Liver (tissue), 8 donors: ENCODE measurements at regions not wholly inside any gene's neighbourhood (a gene's known extent, or its start where the extent isn't known, plus 50 kb on each side); places are given as distances from the start of the nearest gene placed in this dataset.
A peak's percentile ranks its signal among the peaks of the same experiment; 100 is the strongest.

Experiments
- DNase-seq: peaks from one replicate; pipeline ENCODE4 v3.0.0-alpha.2; 2017; ENCODE audit warnings: low spot score
- H3K27ac ChIP-seq, 2 donors: one replicate each; pipeline ENCODE4 v1.7.0; 2013; ENCODE audit warnings: inconsistent platforms in 2 of 2, low read length in 2 of 2, control low read depth in 1 of 2, low read depth in 1 of 2, mild to moderate bottlenecking in 1 of 2
- H3K27me3 ChIP-seq, 4 donors: one replicate each; pipeline versions ENCODE4 v1.6.1 to v1.7.0; 2013; ENCODE audit warnings: low read length in 3 of 4, inconsistent platforms in 1 of 4, mild to moderate bottlenecking in 1 of 4, moderate library complexity in 1 of 4; ENCODE audit not compliant: control insufficient read depth in 4 of 4, insufficient read depth in 4 of 4
- H3K36me3 ChIP-seq, 4 donors: one replicate each; pipeline versions ENCODE4 v1.6.1 to v1.7.0; 2013; ENCODE audit warnings: low read length in 3 of 4, mild to moderate bottlenecking in 3 of 4, low read depth in 1 of 4, moderate library complexity in 1 of 4; ENCODE audit not compliant: control insufficient read depth in 4 of 4, insufficient read depth in 3 of 4
- H3K4me1 ChIP-seq, 4 donors: one replicate each; pipeline versions ENCODE4 v1.6.1 to v1.7.0; 2013; ENCODE audit warnings: low read length in 3 of 4, mild to moderate bottlenecking in 3 of 4, moderate library complexity in 1 of 4; ENCODE audit not compliant: control insufficient read depth in 4 of 4, insufficient read depth in 4 of 4
- H3K4me3 ChIP-seq, 3 donors: one replicate each; pipeline versions ENCODE4 v1.6.1 to v1.7.0; 2013; ENCODE audit warnings: low read length in 3 of 3, control low read depth in 1 of 3, low read depth in 1 of 3, mild to moderate bottlenecking in 1 of 3
- H3K9ac ChIP-seq, 2 donors: one replicate each; pipeline ENCODE4 v1.7.0; 2013; ENCODE audit warnings: low read length in 2 of 2, mild to moderate bottlenecking in 2 of 2, moderate library complexity in 2 of 2, control low read depth in 1 of 2, low read depth in 1 of 2
- H3K9me3 ChIP-seq, 4 donors: one replicate each; pipeline versions ENCODE4 v1.6.1 to v1.7.0; 2013; ENCODE audit warnings: low read length in 3 of 4; ENCODE audit not compliant: control insufficient read depth in 4 of 4
- ATF3 ChIP-seq: IDR thresholded peaks from 2 replicates; pipeline ENCODE4 v1.6.1; 2016; ENCODE audit warnings: antibody characterized with exemption
- CTCF ChIP-seq: fragments of 150-350 bp; IDR thresholded peaks from 2 replicates; pipeline ENCODE4 v1.5.1; 2017; ENCODE audit warnings: improper control_type of control experiment, low read depth, low read length; ENCODE audit not compliant: missing input control
- EGR1 ChIP-seq, 2 donors: IDR thresholded peaks; 2 replicates each; pipeline ENCODE4 v1.6.1; 2016 to 2018; ENCODE audit warnings: antibody characterized with exemption in 2 of 2, low read depth in 2 of 2
- FOXA2 ChIP-seq: IDR thresholded peaks from 2 replicates; pipeline ENCODE4 v1.6.1; 2016; ENCODE audit warnings: antibody characterized with exemption
- GABPA ChIP-seq, 2 donors: IDR thresholded peaks in 1 of 2; conservative IDR thresholded peaks in 1 of 2; 2 replicates each; pipeline ENCODE4 v1.6.1; 2016; ENCODE audit warnings: antibody characterized with exemption in 2 of 2, mild to moderate bottlenecking in 1 of 2, moderate library complexity in 1 of 2
- HNF4A ChIP-seq, 2 donors: conservative IDR thresholded peaks; 2 replicates each; pipeline ENCODE4 v1.6.1; 2016; ENCODE audit warnings: antibody characterized with exemption in 2 of 2, mild to moderate bottlenecking in 2 of 2
- HNF4G ChIP-seq: IDR thresholded peaks from 2 replicates; pipeline ENCODE4 v1.6.1; 2016; ENCODE audit warnings: antibody characterized with exemption
- JUND ChIP-seq, 2 donors: IDR thresholded peaks; 2 replicates each; pipeline ENCODE4 v1.6.1; 2016; ENCODE audit warnings: antibody characterized with exemption in 2 of 2
- NR2F2 ChIP-seq: IDR thresholded peaks from 2 replicates; pipeline ENCODE4 v1.6.1; 2016; ENCODE audit warnings: antibody characterized with exemption
- RAD21 ChIP-seq, 2 donors: IDR thresholded peaks; 2 replicates each; pipeline ENCODE4 v1.6.1; 2016; ENCODE audit warnings: antibody characterized with exemption in 2 of 2, mild to moderate bottlenecking in 2 of 2
- REST ChIP-seq: IDR thresholded peaks from 2 replicates; pipeline ENCODE4 v1.6.1; 2016; ENCODE audit warnings: antibody characterized with exemption, mild to moderate bottlenecking
- RXRA ChIP-seq, 2 donors: IDR thresholded peaks; 2 replicates each; pipeline ENCODE4 v1.6.1; 2017 to 2018; ENCODE audit warnings: antibody characterized with exemption in 2 of 2, mild to moderate bottlenecking in 1 of 2
- SP1 ChIP-seq: IDR thresholded peaks from 2 replicates; pipeline ENCODE4 v1.6.1; 2018; ENCODE audit warnings: antibody characterized with exemption, mild to moderate bottlenecking
- TAF1 ChIP-seq: conservative IDR thresholded peaks from 2 replicates; pipeline ENCODE4 v1.6.1; 2016; ENCODE audit warnings: antibody characterized with exemption, mild to moderate bottlenecking
- YY1 ChIP-seq: IDR thresholded peaks from 2 replicates; pipeline ENCODE4 v1.6.1; 2016; ENCODE audit warnings: antibody characterized with exemption, mild to moderate bottlenecking
- ZBTB33 ChIP-seq: IDR thresholded peaks from 2 replicates; pipeline ENCODE4 v1.6.1; 2016; ENCODE audit warnings: antibody characterized with exemption
- WGBS: extraction: QIAGEN DNeasy Blood & Tissue Kit; methylation state at CpG from one replicate; pipeline ENCODE4 v1.1.7; 2013; 5-methylcytosine and 5-hydroxymethylcytosine counted together
- TF ChIP-seq, protein P1 (sequence below): IDR thresholded peaks from 2 replicates; pipeline ENCODE4 v1.6.1; 2016; ENCODE audit warnings: antibody characterized with exemption
- donor health status: healthy.
- donor health status: healthy.
- donor health status: healthy.
- donor health status: healthy.
- donor health status: healthy.

GRCh38 chr10:84765086-84765485 lies 436.7 kb downstream of the CCSER2 start:
- Histone ChIP-seq H3K36me3 (no peaks in the 10 kb centered on the region), H3K4me1 (peaks cover 0 to 18% (median 4%) of the 10 kb centered on the region in 4 donors), H3K9me3 (no peaks in the 10 kb centered on the region), H3K4me3 (no peak overlapping the region), H3K27ac (no peak overlapping the region), H3K9ac (no peak overlapping the region), H3K27me3 (no peaks in the 10 kb centered on the region)
- TF ChIP-seq SP1 (no peak), TAF1 (no peak), HNF4G (no peak), ZBTB33 (no peak), CTCF (no peak), FOXA2 (no peak), YY1 (no peak), REST (no peak), RAD21 (IDR thresholded peaks at IDR 0.05) (no peak), GABPA (IDR thresholded peaks at IDR 0.05 in 1 of 2, conservative IDR thresholded peaks at IDR 0.05 in 1 of 2) (no peak), EGR1 (IDR thresholded peaks at IDR 0.05; ENCODE audit: low read depth in 2 of 2) (no peak), JUND (IDR thresholded peaks at IDR 0.05) (no peak), ATF3 (no peak), HNF4A (conservative IDR thresholded peaks at IDR 0.05) (no peak), RXRA (IDR thresholded peaks at IDR 0.05) (no peak), NR2F2 (no peak)
- TF ChIP-seq, protein P1, sequence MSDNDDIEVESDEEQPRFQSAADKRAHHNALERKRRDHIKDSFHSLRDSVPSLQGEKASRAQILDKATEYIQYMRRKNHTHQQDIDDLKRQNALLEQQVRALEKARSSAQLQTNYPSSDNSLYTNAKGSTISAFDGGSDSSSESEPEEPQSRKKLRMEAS = no peak
- no peak for DNase-seq
- whole genome bisulfite sequencing = 98% methylated on average over 2 of the region's 2 CpGs

DNA sequence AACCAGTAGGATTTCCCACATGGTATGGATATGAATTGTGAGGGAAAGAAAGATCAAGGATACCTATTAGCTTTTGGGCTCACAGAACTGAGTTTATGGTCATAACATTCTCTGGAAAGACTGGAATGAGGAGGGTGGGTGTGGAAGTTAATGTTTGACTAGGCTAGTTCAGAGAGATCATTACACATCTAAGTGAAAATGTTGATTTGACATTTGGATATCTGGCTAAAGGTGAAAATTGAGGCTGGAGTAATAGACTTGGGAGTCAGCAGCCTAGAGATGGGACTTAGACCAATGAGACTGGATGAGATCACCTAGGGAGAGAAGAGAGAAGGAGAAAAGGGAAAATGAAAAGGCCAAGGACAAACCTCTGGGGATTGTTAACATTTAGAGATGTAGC lies 437.3 kb downstream of the CCSER2 start:
- DNase-seq = no peak
- H3K9me3 ChIP-seq = no peaks in the 10 kb centered on the region
- H3K36me3 ChIP-seq = no peaks in the 10 kb centered on the region
- H3K27me3 ChIP-seq = no peaks in the 10 kb centered on the region
- H3K4me1 ChIP-seq = peaks cover 0 to 18% (median 4%) of the 10 kb centered on the region in 4 donors
- H3K9ac ChIP-seq = no peak overlapping the region
- TF ChIP-seq YY1 = no peak
- TF ChIP-seq SP1 = no peak
- no peak for TF ChIP-seq GABPA (IDR thresholded peaks at IDR 0.05 in 1 of 2, conservative IDR thresholded peaks at IDR 0.05 in 1 of 2)
- peak in 1 of 2 donors; percentile 53 for TF ChIP-seq RXRA (IDR thresholded peaks at IDR 0.05)
- peak in 1 of 2 donors; percentile 17 for TF ChIP-seq JUND (IDR thresholded peaks at IDR 0.05)
- no peak for TF ChIP-seq HNF4G
- TF ChIP-seq EGR1 (IDR thresholded peaks at IDR 0.05; ENCODE audit: low read depth in 2 of 2) = no peak
- no peak for TF ChIP-seq RAD21 (IDR thresholded peaks at IDR 0.05)
- TF ChIP-seq HNF4A (conservative IDR thresholded peaks at IDR 0.05) = peak; percentile 14 to 64
- peak overlapping the region in 1 of 2 donors; percentile 1 for H3K27ac ChIP-seq
- H3K4me3 ChIP-seq = no peak overlapping the region
